ENCODE measurements at regions not wholly inside any gene's neighbourhood (a gene's known extent, or its start where the extent isn't known, plus 50 kb on each side); places are given as distances from the start of the nearest gene placed in this dataset.

GRCh38 chr5:67986761-67987160 is 228.8 kb upstream of the PIK3R1 start:
- TF ChIP-seq POLR2AphosphoS5 (IDR thresholded peaks at IDR 0.05; ENCODE audit: low read depth, low read length): no peak
- no peak for TF ChIP-seq REST (IDR thresholded peaks at IDR 0.05; ENCODE audit: insufficient read depth in 1 of 2, low read depth in 2 of 2, low read length in 2 of 2)
- TF ChIP-seq FOXP2 (optimal IDR thresholded peaks at IDR 0.05; ENCODE audit: borderline replicate concordance, extremely low read depth, extremely low read length, insufficient read depth): no peak
- no peak for TF ChIP-seq TAF1 (IDR thresholded peaks at IDR 0.05; ENCODE audit: borderline replicate concordance, insufficient read depth, low read length)

- no peak for TF ChIP-seq FOXP2 (optimal IDR thresholded peaks at IDR 0.05; ENCODE audit: borderline replicate concordance, extremely low read depth, extremely low read length, insufficient read depth)
- no peak for TF ChIP-seq TAF1 (IDR thresholded peaks at IDR 0.05; ENCODE audit: borderline replicate concordance, insufficient read depth, low read length)
- TF ChIP-seq REST (IDR thresholded peaks at IDR 0.05; ENCODE audit: insufficient read depth in 1 of 2, low read depth in 2 of 2, low read length in 2 of 2): no peak
Measured at GRCh38 chr5:67985686-67986387, 229.7 kb upstream of the PIK3R1 start.

- TF ChIP-seq SIN3A (IDR thresholded peaks at IDR 0.05; ENCODE audit: borderline replicate concordance, insufficient read depth, low read length) (no peak), POLR2AphosphoS5 (IDR thresholded peaks at IDR 0.05; ENCODE audit: low read depth, low read length) (no peak), FOXP2 (optimal IDR thresholded peaks at IDR 0.05; ENCODE audit: borderline replicate concordance, extremely low read depth, extremely low read length, insufficient read depth) (no peak), REST (IDR thresholded peaks at IDR 0.05; ENCODE audit: insufficient read depth in 1 of 2, low read depth in 2 of 2, low read length in 2 of 2) (no peak), TAF1 (IDR thresholded peaks at IDR 0.05; ENCODE audit: borderline replicate concordance, insufficient read depth, low read length) (no peak)
Measured at GRCh38 chr5:67984546-67984945, 231.0 kb upstream of the PIK3R1 start.

- no peak for TF ChIP-seq TAF1 (IDR thresholded peaks at IDR 0.05; ENCODE audit: borderline replicate concordance, insufficient read depth, low read length)
- no peak for TF ChIP-seq FOXP2 (optimal IDR thresholded peaks at IDR 0.05; ENCODE audit: borderline replicate concordance, extremely low read depth, extremely low read length, insufficient read depth)
Measured at GRCh38 chr5:67983251-67984110, 232.1 kb upstream of the PIK3R1 start.

- TF ChIP-seq TAF1 (IDR thresholded peaks at IDR 0.05; ENCODE audit: borderline replicate concordance, insufficient read depth, low read length): no peak
- no peak for TF ChIP-seq POLR2AphosphoS5 (IDR thresholded peaks at IDR 0.05; ENCODE audit: low read depth, low read length)
- TF ChIP-seq FOXP2 (optimal IDR thresholded peaks at IDR 0.05; ENCODE audit: borderline replicate concordance, extremely low read depth, extremely low read length, insufficient read depth): no peak
- no peak for TF ChIP-seq REST (IDR thresholded peaks at IDR 0.05; ENCODE audit: insufficient read depth in 1 of 2, low read depth in 2 of 2, low read length in 2 of 2)
- TF ChIP-seq SIN3A (IDR thresholded peaks at IDR 0.05; ENCODE audit: borderline replicate concordance, insufficient read depth, low read length): no peak
Measured at GRCh38 chr5:67978171-67978570, 237.4 kb upstream of the PIK3R1 start.

All from PFSK-1 (cell line).